Glomerular endothelial cell (primary cell): ENCODE measurements at regions not wholly inside any gene's neighbourhood (a gene's known extent, or its start where the extent isn't known, plus 50 kb on each side); places are given as distances from the start of the nearest gene placed in this dataset.
"Not testable (repeated sequence)": the region's sequence is repeated elsewhere in the genome, so short reads cannot be mapped to it uniquely, and the experiment has no call there.

ENCODE experiments used
- DNase-seq: peaks from one replicate; pipeline ENCODE4 v3.0.0-alpha.2; 2011; ENCODE audit warnings: low read depth, low spot score; ENCODE audit errors: extremely low read depth

GRCh38 chr14:71384007-71384845 is 477.0 kb downstream of the PCNX1 start:
- no peak for DNase-seq

DNA sequence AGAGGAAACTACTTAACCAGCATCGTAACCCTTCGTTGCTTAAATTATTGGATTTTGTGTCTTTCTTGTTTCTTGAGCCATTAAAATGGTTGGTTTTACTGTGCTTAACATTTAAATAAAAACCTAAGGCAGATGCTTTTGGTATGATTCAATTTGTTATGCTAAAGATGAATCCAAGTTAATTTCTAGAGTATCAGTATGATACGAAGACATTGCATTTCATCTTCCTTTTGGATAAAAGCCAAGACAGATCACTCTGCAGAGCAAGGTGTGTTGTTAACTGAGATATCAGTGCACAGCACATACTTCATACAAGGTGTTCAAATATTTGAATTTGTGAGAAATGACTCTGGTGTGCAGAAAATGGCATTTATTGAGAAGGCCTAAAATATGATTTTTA is 480.5 kb downstream of the PCNX1 start:
- no peak for DNase-seq

- DNase-seq = no peak
Measured at GRCh38 chr14:71388336-71388735, 481.1 kb downstream of the PCNX1 start.

- no peak for DNase-seq
Measured at GRCh38 chr14:71388862-71389261, 481.6 kb downstream of the PCNX1 start.

GRCh38 chr14:71394386-71394785 is 487.1 kb downstream of the PCNX1 start:
- DNase-seq = no peak

- DNase-seq = no peak
Measured at GRCh38 chr14:71395151-71395604, 487.9 kb downstream of the PCNX1 start.

GRCh38 chr14:71395636-71396035 is 488.4 kb downstream of the PCNX1 start:
- DNase-seq = no peak

GRCh38 chr14:71396050-71396677 is 488.9 kb downstream of the PCNX1 start:
- no peak for DNase-seq

GRCh38 chr14:71397371-71397770 is 490.1 kb downstream of the PCNX1 start:
- no peak for DNase-seq

DNA sequence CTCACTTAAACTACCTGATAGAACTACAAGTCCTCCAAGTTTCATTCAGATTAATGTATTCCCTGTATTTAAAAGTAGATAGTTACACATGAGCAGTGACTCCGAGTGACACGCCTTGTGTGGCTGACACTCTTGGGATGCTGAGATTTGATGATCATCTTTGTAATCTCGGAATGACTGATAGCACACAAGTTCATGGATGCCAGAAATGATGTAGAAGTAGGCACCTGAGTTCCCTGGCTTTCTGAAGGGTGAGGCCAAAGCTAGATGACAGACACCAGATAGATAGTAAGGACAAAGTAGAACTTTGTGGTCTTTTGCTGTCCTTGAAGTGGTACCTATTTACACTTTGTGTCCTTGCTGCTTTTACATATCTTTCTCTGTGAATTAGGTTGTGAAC is 491.2 kb downstream of the PCNX1 start:
- DNase-seq = no peak

DNA sequence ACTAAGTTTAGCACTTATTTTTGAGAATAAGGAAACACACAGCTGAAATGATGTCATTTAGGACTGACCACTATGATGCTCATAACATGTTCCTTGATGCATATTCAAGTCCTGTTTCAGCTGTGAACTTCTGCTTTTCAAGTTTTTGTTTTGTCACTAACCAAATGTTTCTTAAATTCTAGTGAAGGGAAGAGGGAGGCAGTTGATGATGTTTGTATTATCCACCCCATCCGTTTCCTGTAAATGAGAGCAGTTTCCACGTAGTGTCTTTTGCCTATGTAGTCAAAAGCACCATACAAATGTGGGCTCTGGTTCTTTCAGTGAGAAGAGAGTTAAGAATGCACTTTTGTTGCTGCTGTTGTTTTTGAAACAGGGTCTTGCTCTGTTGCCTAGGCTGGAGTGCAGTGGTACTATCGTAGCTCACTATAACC is 491.8 kb downstream of the PCNX1 start:
- no peak for DNase-seq

DNA sequence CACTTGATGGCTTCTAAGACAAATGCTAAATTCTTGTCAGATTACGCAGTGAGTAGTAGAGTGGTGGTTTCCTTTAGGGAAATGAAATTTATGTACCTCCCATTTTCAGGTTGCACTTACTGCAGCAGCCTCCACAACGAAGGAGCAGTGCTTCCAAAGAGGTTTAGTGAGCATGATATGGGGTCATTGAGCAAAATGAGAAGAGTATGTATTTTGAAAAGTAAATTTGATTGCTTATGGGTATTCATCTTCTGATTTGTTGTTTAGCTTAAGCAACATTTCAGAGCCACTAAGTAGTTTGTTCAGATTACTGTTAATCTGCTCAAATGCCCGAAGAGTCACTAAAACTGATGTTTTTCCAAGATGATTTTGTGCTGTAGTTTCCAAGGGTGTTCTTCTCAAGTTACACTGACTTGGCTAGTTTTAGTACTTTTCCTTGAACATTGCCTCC is 493.6 kb downstream of the PCNX1 start:
- DNase-seq = peak; percentile 12

DNA sequence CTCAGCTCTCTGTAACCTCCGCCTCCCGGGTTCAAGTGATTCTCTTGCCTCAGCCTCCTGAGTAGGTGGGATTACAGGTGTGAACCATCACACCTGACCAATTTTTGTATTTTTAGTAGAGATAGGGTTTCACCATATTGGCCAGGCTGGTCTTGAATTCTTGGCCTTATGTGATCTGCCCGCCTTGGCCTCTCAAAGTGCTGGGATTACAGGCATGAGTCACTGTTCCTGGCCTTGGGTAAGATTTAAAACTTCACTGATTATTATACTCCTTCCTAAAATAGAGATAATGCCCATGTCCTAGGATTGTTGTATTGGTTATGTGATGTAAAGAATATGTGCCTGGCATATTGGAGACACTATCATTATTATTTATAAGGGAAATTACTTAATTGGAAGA is 495.2 kb downstream of the PCNX1 start:
- DNase-seq = not testable (repeated sequence)

DNA sequence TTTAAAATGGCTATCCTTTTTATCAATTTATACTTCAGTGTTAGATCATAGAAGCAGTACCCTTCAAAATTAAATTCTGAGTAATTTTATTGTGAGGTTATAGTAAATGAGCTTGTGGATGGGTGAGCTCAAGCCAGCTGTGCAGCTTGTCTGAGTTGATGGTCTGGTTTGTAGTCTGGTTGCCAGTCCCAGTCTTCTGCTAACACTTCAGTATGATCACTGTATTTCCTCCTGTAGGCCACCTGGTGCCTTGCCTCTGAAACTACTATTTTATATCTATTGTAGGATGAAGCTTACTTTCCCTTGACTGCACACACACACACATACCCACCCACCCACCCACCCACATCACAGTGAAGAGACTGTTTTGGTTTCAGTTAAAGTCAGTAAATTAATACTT is 496.4 kb downstream of the PCNX1 start:
- DNase-seq = no peak

DNA sequence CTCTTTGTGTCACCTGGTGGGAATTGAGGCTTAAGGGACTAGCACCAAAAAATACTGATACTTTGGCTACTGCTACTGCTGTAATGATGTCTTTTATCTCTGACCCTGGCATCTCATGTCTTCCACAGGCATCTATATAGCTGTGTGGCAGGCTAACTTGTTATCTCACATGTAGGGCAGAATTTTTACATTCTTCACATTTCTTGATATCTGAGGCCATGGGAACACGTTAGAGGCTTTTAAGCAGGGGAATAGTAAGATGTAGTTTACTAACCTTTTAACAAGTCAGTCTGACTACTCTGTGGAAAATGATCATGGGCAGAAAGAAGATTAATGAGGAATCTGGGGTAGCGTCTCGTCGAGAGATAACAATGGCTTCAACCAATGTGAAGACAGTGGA is 498.4 kb downstream of the PCNX1 start:
- DNase-seq = no peak

GRCh38 chr14:71408362-71409030 is 501.2 kb downstream of the PCNX1 start:
- DNase-seq = no peak

GRCh38 chr14:71410578-71411284 is 503.5 kb downstream of the PCNX1 start:
- DNase-seq = no peak

GRCh38 chr14:71411285-71411595 is 504.0 kb downstream of the PCNX1 start:
- no peak for DNase-seq

DNA sequence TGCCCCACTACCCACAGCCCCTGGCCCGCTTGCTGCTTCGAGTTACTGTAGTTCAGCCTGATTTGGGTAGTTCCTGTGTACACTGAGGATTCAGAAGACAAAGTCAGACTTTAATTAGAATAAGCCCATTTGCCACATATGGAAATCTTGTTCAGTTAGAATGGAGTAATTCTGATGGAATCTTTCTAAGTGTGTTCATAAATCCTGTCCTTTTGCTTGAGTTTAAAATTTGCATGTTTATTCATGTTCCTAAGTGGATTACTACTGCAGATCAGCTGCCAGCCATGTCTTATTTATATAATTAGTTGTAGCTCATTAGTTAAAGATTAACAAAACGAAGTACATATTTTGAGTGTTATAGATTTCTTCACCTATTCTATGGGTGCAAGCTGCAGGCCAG is 504.5 kb downstream of the PCNX1 start:
- DNase-seq = no peak

- no peak for DNase-seq
Measured at GRCh38 chr14:71414631-71415403, 507.6 kb downstream of the PCNX1 start.

GRCh38 chr14:71415404-71415690 is 508.1 kb downstream of the PCNX1 start:
- no peak for DNase-seq
